NCI-H1105 (cell line): ENCODE measurements at regions not wholly inside any gene's neighbourhood (a gene's known extent, or its start where the extent isn't known, plus 50 kb on each side); places are given as distances from the start of the nearest gene placed in this dataset.
A peak's percentile ranks its signal among the peaks of the same experiment; 100 is the strongest.

Experiments used
- DNase-seq: peaks from one replicate; lab custom pipeline; 2025; lab: John Stamatoyannopoulos, UW

DNA sequence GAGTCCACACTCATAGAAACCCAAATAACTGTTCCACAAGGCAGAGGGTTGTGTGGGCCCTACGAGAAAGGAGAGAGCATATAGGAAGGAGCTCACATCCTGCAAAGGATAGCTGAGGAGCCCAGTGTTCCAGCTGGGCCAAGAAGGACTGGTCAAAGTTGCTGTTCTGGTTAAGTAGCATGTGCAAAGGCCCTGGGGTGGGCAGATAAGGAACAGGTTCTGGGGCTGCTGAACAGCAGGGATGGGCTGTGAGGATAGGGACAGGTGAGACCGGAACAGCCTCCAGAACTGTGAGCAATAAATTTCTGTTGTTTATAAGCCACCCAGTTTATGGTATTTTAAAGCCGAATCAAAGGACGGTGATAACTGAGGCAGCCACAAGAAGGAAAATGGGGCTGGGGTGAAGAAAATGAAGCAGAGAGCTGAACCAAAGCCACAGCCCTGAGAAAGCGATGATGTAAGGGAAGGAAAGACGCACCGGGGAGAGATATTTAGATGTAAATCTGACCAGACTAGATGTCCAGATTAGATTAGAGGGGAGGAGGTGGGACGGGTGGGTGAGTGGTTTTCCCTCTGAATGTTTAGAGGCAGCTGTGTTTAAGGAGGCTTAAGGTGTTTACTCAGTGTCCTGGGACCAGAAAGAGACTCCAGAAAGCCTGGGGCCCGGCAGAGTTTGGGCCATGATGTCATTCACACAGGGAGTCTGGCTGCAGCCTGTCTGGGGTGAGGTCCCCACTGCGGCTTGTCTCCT is 180.8 kb upstream of the BCOR start:
- no peak for DNase-seq

DNA sequence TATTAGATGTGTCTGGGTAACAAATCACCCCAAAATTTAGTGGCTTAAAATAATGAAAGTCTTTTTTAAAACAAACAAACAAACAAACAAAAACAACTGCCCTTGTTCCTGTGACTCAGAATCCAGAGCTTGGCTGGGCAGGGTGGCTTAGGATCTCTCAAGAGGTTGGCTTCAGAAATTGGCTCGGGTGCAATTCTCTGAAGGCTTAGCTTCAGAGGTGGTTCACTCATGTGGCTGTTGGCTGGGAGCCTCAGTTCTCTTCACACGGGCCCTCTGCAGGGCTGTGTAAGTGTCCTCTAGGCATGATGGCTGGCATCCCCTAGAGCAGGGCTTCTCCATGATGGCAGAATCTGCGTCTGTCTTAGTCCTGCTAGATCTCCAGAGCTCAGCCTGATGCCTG is 179.9 kb upstream of the BCOR start:
- DNase-seq, result no peak

- no peak for DNase-seq
Measured at GRCh38 chrX:40273356-40274050, 175.7 kb upstream of the BCOR start.

DNA sequence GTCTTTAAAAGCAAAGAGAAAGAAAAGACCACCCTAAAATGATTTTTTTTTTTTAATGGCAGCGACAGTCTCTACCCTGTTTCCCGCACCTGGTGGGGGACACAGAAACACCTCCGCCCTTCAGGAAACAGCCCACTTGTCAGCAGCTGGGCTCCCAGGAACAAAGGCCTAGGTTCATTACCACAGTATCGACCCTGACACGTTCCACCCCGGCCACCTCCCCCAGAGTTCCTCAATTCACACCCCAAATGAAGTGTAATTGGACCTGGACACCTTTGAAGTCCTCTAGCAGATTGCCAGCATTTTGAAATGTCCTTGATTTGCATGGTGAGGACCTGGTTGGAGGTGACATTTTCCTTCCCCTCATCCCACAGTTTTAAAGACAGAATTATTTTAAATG is 175.0 kb upstream of the BCOR start:
- DNase-seq, result no peak

GRCh38 chrX:40272141-40272540 is 174.4 kb upstream of the BCOR start:
- DNase-seq, result no peak

- DNase-seq, result no peak
Measured at GRCh38 chrX:40268188-40268520, 170.4 kb upstream of the BCOR start.

DNA sequence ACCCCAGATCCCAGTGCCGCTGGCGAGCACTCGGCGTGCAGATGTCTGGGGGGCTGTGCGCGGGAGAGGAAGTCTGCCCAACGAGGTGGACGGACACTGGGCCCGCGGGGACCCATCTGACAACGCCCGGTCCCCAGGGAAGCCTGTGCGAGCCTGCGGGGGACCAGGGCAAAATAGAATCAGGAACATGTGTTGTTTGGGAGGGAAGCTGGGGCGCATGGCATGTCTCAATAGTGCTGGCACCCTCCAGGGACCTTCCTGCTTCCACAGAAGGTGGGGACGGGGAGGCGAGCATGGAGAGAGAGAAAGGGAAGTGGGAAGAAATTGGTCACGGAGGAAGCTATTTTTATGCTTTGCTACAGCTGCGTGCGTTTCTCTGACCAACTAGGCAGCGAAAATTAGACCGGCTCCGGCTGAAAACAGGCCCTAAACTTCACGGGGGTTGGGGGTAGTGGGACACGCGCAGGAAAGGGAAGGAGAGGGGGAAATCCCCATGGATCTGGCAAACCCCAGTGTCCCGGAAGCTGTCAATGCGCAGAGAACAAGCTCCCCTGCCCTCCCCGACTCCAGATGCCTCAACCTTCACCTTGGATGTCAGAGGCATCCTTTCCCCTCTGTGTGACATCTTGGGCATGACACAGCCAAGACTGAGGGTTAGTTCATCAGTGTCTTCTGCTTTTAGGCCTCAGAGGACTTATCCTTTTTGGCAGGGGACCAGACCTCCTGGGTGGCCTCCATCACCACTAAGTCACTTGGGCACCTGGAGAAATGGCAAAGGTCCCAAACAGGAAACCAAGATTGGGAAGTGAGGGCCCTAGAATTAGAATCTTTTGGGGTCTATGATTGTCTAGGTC is 169.8 kb upstream of the BCOR start:
- no peak for DNase-seq

- peak; percentile 26 for DNase-seq
Measured at GRCh38 chrX:40266490-40267333, 169.0 kb upstream of the BCOR start.

- no peak for DNase-seq
Measured at GRCh38 chrX:40265936-40266335, 168.2 kb upstream of the BCOR start.

DNA sequence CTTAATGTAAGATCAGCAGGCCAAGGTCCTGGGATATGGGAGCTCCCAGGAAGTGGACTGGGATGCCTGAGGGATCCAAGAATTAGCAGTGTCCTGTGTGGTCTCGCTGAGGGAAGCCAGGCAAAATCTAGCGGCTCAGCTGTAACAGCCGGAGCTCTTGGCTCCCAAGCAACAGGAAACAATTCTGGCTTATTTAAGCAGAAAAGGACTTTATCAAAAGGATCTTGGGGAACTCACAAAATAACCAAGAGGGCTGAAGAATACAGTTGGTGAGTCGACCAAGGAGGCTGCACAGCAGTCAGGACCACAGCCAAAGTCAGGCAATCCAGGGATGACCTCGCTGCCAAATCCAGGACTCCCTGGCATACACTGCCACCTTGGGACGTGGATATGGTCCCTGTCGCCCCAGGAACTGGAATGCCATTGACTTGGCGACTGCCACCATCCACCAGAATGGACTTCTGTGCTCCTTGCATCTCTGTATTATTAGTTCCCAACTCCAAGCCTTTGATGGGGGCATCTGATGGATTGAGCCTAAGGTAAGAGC is 165.3 kb upstream of the BCOR start:
- DNase-seq, result no peak

DNA sequence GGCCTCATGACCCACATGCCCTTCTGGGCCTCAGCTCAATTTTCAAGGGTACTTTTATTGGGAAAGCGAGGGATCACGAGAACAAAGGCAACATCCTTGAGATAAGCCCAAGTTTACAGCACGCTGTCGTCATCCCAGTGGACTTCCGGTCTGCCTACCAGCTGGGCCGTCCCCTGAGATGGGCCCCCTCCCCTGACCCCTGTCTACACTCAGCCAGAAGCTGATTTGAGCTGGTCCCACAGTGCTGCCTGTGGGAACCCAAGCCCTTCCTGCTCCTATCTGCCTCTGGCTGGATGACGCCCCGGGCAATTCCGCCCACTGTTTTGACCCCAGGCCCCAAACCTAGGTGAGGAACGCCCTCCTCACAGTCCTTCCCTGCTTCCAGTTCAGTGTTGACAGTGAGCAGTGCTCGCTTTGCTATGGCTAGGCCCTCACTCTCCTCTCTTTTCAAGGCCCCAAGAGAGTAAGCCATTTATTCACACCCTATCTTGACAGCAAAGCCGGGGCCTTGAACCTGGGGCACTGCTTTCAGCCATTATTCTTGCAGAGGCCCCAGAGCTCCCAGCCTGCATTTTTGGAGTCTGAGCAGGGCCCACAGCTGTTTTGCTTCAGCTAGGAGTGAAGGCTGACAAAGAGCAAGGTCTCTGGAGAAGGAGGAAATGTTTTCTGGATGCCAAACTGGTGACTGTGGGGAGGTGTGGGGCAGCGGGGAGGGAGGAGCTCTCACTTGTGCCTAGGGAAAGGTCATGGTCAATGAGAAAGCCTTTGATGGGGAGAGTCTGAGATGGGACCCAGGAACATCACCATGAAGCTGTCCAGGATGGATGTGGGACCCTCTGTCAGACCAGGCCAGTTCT is 164.6 kb upstream of the BCOR start:
- DNase-seq, result no peak

- no peak for DNase-seq
Measured at GRCh38 chrX:40261833-40262156, 164.0 kb upstream of the BCOR start.

GRCh38 chrX:40260146-40260747 is 162.5 kb upstream of the BCOR start:
- no peak for DNase-seq

GRCh38 chrX:40258909-40259308 is 161.2 kb upstream of the BCOR start:
- DNase-seq, result no peak

DNA sequence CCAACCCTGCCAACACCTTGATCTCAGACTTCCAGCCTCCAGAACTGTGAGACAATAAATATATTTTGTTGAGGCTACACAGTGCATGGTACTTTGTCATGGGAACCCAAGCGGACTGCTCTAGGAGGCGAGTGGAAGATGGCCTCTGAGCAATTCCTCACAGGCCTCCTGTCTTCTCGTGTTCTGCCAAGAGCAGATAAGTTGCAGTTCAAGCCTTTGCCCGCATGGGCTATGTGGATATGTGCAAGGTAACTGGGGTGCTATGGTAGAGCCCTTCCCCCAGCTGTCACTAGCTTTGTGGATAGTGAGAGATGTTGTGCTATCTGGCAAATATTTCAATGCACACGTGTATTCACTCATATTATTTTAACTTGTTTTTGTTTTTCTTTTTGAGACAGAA is 156.0 kb upstream of the BCOR start:
- DNase-seq, result no peak

DNA sequence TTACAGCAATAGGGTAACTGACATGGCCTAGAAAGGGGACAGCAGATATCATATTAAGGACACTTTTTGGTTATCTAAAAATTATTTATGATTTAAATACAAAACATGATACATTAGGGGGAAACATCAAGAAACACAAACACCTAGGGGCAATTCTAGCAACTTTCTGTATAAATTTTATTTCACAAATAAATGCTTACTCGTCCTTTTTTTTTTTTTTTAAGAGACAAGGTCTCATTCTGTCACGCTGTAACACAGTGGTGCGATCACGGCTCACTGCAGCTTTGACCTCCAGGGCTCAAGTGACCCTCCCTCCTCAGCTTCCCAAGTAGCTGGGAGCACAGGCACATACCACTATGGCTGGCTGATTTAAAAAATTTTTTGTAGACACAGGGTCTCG is 151.8 kb upstream of the BCOR start:
- DNase-seq, result no peak

GRCh38 chrX:40248822-40249221 is 151.1 kb upstream of the BCOR start:
- no peak for DNase-seq

DNA sequence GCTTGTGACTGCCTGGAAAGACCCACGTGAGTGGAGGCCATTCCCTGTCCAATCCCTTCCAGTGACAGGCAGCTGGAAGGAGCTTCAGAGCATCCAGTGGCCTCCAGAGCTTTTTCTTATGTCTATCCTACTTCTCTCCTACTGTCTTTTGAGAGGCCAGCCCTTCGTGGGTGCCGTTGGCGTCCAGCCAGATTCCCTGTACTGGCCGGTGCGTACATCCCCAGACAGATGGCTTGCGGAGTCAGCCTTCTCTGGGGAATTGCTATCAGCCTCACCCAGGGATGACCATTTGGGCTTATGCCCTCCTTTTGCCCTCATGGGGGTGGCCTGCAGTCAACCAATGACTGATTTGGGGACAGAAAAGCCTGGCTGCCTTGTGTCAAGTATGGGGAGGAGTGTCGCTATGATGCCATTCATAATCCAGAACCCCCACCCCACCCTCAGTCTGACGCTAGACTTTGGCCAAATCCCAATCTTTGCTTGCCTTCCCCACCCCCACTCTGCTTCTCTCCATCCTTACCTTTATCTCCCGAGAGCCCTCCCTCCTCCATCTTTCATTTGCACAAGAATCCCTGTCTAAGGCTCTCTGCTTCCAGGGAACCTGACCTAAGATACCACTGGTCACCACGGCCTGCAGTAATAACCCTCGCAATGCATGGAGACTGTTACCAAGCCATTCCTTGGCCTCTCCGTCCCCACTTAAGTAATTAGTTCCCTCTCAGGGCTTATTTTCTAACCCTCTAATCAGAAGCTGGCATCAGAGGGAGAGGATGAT is 150.3 kb upstream of the BCOR start:
- DNase-seq, result no peak

GRCh38 chrX:40247382-40247781 is 149.6 kb upstream of the BCOR start:
- no peak for DNase-seq
